ENCODE measurements at regions not wholly inside any gene's neighbourhood (a gene's known extent, or its start where the extent isn't known, plus 50 kb on each side); places are given as distances from the start of the nearest gene placed in this dataset.

GRCh38 chr21:16911166-16911607 lies 601.7 kb upstream of the CXADR start:
- no peak for DNase-seq (ENCODE audit: low spot score)

GRCh38 chr21:16912075-16912474 lies 600.8 kb upstream of the CXADR start:
- DNase-seq (ENCODE audit: low spot score): peak; percentile 33

- DNase-seq (ENCODE audit: low spot score): no peak
Measured at GRCh38 chr21:16913010-16913409, 599.8 kb upstream of the CXADR start.

- DNase-seq (ENCODE audit: low spot score): no peak
Measured at GRCh38 chr21:16928439-16928838, 584.4 kb upstream of the CXADR start.

GRCh38 chr21:16932314-16932713 lies 580.5 kb upstream of the CXADR start:
- DNase-seq (ENCODE audit: low spot score): no peak

GRCh38 chr21:16942703-16943102 lies 570.1 kb upstream of the CXADR start:
- DNase-seq (ENCODE audit: low spot score): peak; percentile 2

GRCh38 chr21:16943231-16943630 lies 569.6 kb upstream of the CXADR start:
- no peak for DNase-seq (ENCODE audit: low spot score)

GRCh38 chr21:16945580-16945979 lies 567.3 kb upstream of the CXADR start:
- DNase-seq (ENCODE audit: low spot score): no peak

GRCh38 chr21:16956824-16957223 lies 556.0 kb upstream of the CXADR start:
- DNase-seq (ENCODE audit: low spot score): no peak

- DNase-seq (ENCODE audit: low spot score): no peak
Measured at GRCh38 chr21:16965424-16965823, 547.4 kb upstream of the CXADR start.

GRCh38 chr21:16968436-16968835 lies 544.4 kb upstream of the CXADR start:
- DNase-seq (ENCODE audit: low spot score): no peak

- no peak for DNase-seq (ENCODE audit: low spot score)
Measured at GRCh38 chr21:16969636-16970035, 543.2 kb upstream of the CXADR start.

GRCh38 chr21:16974060-16974459 lies 538.8 kb upstream of the CXADR start:
- no peak for DNase-seq (ENCODE audit: low spot score)

- DNase-seq (ENCODE audit: low spot score): no peak
Measured at GRCh38 chr21:16976193-16976592, 536.6 kb upstream of the CXADR start.

- no peak for DNase-seq (ENCODE audit: low spot score)
Measured at GRCh38 chr21:16978309-16978895, 534.4 kb upstream of the CXADR start.

- no peak for DNase-seq (ENCODE audit: low spot score)
Measured at GRCh38 chr21:16979574-16979973, 533.3 kb upstream of the CXADR start.

- DNase-seq (ENCODE audit: low spot score): no peak
Measured at GRCh38 chr21:16983420-16983819, 529.4 kb upstream of the CXADR start.

GRCh38 chr21:16992448-16992847 lies 520.4 kb upstream of the CXADR start:
- DNase-seq (ENCODE audit: low spot score): no peak

GRCh38 chr21:16993416-16994038 lies 519.3 kb upstream of the CXADR start:
- no peak for DNase-seq (ENCODE audit: low spot score)

GRCh38 chr21:17002594-17003257 lies 510.1 kb upstream of the CXADR start:
- no peak for DNase-seq (ENCODE audit: low spot score)

- DNase-seq (ENCODE audit: low spot score): peak; percentile 51
Measured at GRCh38 chr21:17003258-17003615, 509.6 kb upstream of the CXADR start.

- peak; percentile 6 for DNase-seq (ENCODE audit: low spot score)
Measured at GRCh38 chr21:17003763-17004373, 509.0 kb upstream of the CXADR start.

GRCh38 chr21:17032141-17032655 lies 480.6 kb upstream of the CXADR start:
- no peak for DNase-seq (ENCODE audit: low spot score)

Measured in GM03348 (cell line).